HG03025 (cell line): ENCODE measurements at regions not wholly inside any gene's neighbourhood (a gene's known extent, or its start where the extent isn't known, plus 50 kb on each side); places are given as distances from the start of the nearest gene placed in this dataset.
"Not testable (repeated sequence)": the region's sequence is repeated elsewhere in the genome, so short reads cannot be mapped to it uniquely, and the experiment has no call there.

Experiments
- ATAC-seq: cut with Tn5 transposase; IDR thresholded peaks from one replicate; pipeline ENCODE4 v1.9.1; 2021; ENCODE audit warnings: mild to moderate bottlenecking, moderate library complexity; ENCODE audit not compliant: unreplicated experiment, low FRiP score

GRCh38 chr6:115323001-115323400 is 737.7 kb downstream of the FRK start:
- no peak for ATAC-seq

- no peak for ATAC-seq
Observed at GRCh38 chr6:115319823-115320222, 740.9 kb downstream of the FRK start.

GRCh38 chr6:115310156-115310555 is 750.5 kb downstream of the FRK start:
- no peak for ATAC-seq

- no peak for ATAC-seq
Observed at GRCh38 chr6:115302731-115303130, 758.0 kb downstream of the FRK start.

- ATAC-seq, result no peak
Observed at GRCh38 chr6:115287467-115287866, 773.2 kb downstream of the FRK start.

- ATAC-seq, result no peak
Observed at GRCh38 chr6:115276881-115277565, 783.7 kb downstream of the FRK start.

- no peak for ATAC-seq
Observed at GRCh38 chr6:115272311-115272710, 788.4 kb downstream of the FRK start.

GRCh38 chr6:115271434-115271833 is 789.3 kb downstream of the FRK start:
- ATAC-seq, result no peak

- ATAC-seq, result no peak
Observed at GRCh38 chr6:115270953-115271352, 789.7 kb downstream of the FRK start.

GRCh38 chr6:115241373-115241772 is 819.3 kb downstream of the FRK start:
- ATAC-seq, result no peak

GRCh38 chr6:115221198-115221597 is 839.5 kb downstream of the FRK start:
- ATAC-seq, result no peak

- ATAC-seq, result no peak
Observed at GRCh38 chr6:115220551-115221159, 840.0 kb downstream of the FRK start.

GRCh38 chr6:115219645-115220044 is 841.0 kb downstream of the FRK start:
- no peak for ATAC-seq

GRCh38 chr6:115216835-115217234 is 843.9 kb downstream of the FRK start:
- ATAC-seq, result no peak

GRCh38 chr6:115214283-115214682 is 846.4 kb downstream of the FRK start:
- no peak for ATAC-seq

- ATAC-seq, result no peak
Observed at GRCh38 chr6:115203381-115203780, 857.3 kb downstream of the FRK start.

- no peak for ATAC-seq
Observed at GRCh38 chr6:115194981-115195638, 852.3 kb upstream of the HS3ST5 start.

GRCh38 chr6:115191989-115192388 is 849.2 kb upstream of the HS3ST5 start:
- ATAC-seq, result no peak

GRCh38 chr6:115190534-115190933 is 847.7 kb upstream of the HS3ST5 start:
- ATAC-seq, result no peak

- ATAC-seq, result not testable (repeated sequence)
Observed at GRCh38 chr6:115175456-115175855, 832.6 kb upstream of the HS3ST5 start.

GRCh38 chr6:115165912-115166311 is 823.1 kb upstream of the HS3ST5 start:
- not testable (repeated sequence) for ATAC-seq

- no peak for ATAC-seq
Observed at GRCh38 chr6:115159733-115160132, 816.9 kb upstream of the HS3ST5 start.
